HepG2 (cell line): ENCODE measurements at regions not wholly inside any gene's neighbourhood (a gene's known extent, or its start where the extent isn't known, plus 50 kb on each side); places are given as distances from the start of the nearest gene placed in this dataset.

Experiments
- ATAC-seq: fragments of 200-7000 bp; cut with Tn5 transposase; 3 replicates; pipeline ENCODE4 v1.9.1; 2020; ENCODE audit warnings: mild to moderate bottlenecking, moderate library complexity
- BruUV-seq: library from RNA; stranded (reverse); fragments of 400-500 nt; replicated peaks from 2 replicates; lab custom pipeline; 2021; lab: Mats Ljungman, UMichigan
- CTCF ChIA-PET: fragments of 300-600 bp; formaldehyde crosslinking; extraction: SDS; loops from one replicate; lab custom pipeline; 2021; ENCODE audit warnings: low total read pairs, inconsistent platforms, low intra/inter-chr PET ratio; lab: Yijun Ruan, JAX
- POLR2A ChIA-PET: fragments of 350-600 bp; sonication (Branson Sonifier 250); formaldehyde crosslinking; loops from one replicate; lab custom pipeline; 2020; ENCODE audit warnings: antibody characterized with exemption, inconsistent platforms; lab: Yijun Ruan, JAX
- DNase-seq: peaks from one replicate; pipeline ENCODE4 v3.0.0-alpha.2; 2015; ENCODE audit warnings: low spot score
- FAIRE-seq: peaks from 3 replicates; lab custom pipeline; 2011; peaks lifted over from hg19 to GRCh38; lab: Jason Lieb, UNC
- H2AFZ ChIP-seq: one replicate; pipeline ENCODE4 v1.6.1; 2011; ENCODE audit warnings: low read length, inconsistent platforms
- H3K27ac ChIP-seq: fragments of 300-600 bp; 3 replicates; pipeline ENCODE4 v1.8.0; 2011; ENCODE audit warnings: mixed run types, mild to moderate bottlenecking, mixed read lengths, low read length, inconsistent platforms; ENCODE audit not compliant: insufficient read depth; ENCODE audit errors: extremely low read length
- H3K27me3 ChIP-seq, 2 experiments: fragments of 200-600 bp in 1 of 2; 2 replicates in 1 of 2; 3 replicates in 1 of 2; pipeline versions ENCODE4 v1.6.0 to v1.8.0; 2011; ENCODE audit warnings: low read length in 2 of 2, mild to moderate bottlenecking in 2 of 2, moderate library complexity in 2 of 2, inconsistent platforms in 1 of 2; ENCODE audit not compliant: insufficient read depth in 2 of 2, control insufficient read depth in 1 of 2
- H3K36me3 ChIP-seq, 2 experiments: fragments of 200-600 bp in 1 of 2; replicated peaks in 1 of 2; 2 replicates in 1 of 2; 3 replicates in 1 of 2; pipeline versions ENCODE4 v1.5.1 to v1.8.0; 2011; ENCODE audit warnings: low read length in 2 of 2, inconsistent platforms in 1 of 2; ENCODE audit not compliant: insufficient read depth in 2 of 2, control insufficient read depth in 1 of 2
- H3K4me1 ChIP-seq: 2 replicates; pipeline ENCODE4 v1.5.1; 2012; ENCODE audit warnings: low read length, inconsistent platforms; ENCODE audit not compliant: insufficient read depth
- H3K4me2 ChIP-seq: 2 replicates; pipeline ENCODE4 v1.6.0; 2011; ENCODE audit warnings: low read depth, low read length, inconsistent platforms
- H3K4me3 ChIP-seq, 3 experiments: fragments of 200-600 bp in 1 of 3; sonication (generic), shearing (Covaris generic) in 1 of 3; replicated peaks in 1 of 3; 2 replicates each; pipeline ENCODE4 v1.5.1; 2011 to 2016; ENCODE audit warnings: low read length in 3 of 3, inconsistent platforms in 2 of 3, low read depth in 2 of 3, mild to moderate bottlenecking in 2 of 3, control low read depth in 1 of 3, mixed read lengths in 1 of 3; ENCODE audit not compliant: insufficient read depth in 1 of 3
- H3K79me2 ChIP-seq: one replicate; pipeline ENCODE4 v1.6.1; 2011; ENCODE audit warnings: low read length, inconsistent platforms; ENCODE audit not compliant: insufficient read depth
- H3K9ac ChIP-seq: 2 replicates; pipeline ENCODE4 v1.6.0; 2011; ENCODE audit warnings: mild to moderate bottlenecking, low read depth, low read length, inconsistent platforms; ENCODE audit not compliant: insufficient read depth
- H3K9me3 ChIP-seq: 2 replicates; pipeline ENCODE4 v1.5.1; 2012; ENCODE audit warnings: mild to moderate bottlenecking, low read length
- H4K20me1 ChIP-seq: 2 replicates; pipeline ENCODE4 v1.6.0; 2011; ENCODE audit warnings: inconsistent platforms, mild to moderate bottlenecking, low read length, moderate library complexity; ENCODE audit not compliant: insufficient read depth
- CREB1 ChIP-seq, 2 experiments: fragments of 450-650 bp in 1 of 2; IDR thresholded peaks; 2 replicates each; pipeline ENCODE4 v1.6.1; 2016 to 2017; ENCODE audit warnings: control low read depth in 1 of 2, mild to moderate bottlenecking in 1 of 2, missing compliant biosample characterization in 1 of 2, missing genetic modification characterization in 1 of 2
- RAD51 ChIP-seq: fragments of 450-650 bp; IDR thresholded peaks from 2 replicates; pipeline ENCODE4 v1.6.1; 2016; ENCODE audit warnings: borderline replicate concordance
- ZNF83 ChIP-seq: sonication (generic); formaldehyde crosslinking; IDR thresholded peaks from 2 replicates; pipeline ENCODE4 v1.4.0; 2020; ENCODE audit warnings: missing genetic modification reagents, mild to moderate bottlenecking, borderline replicate concordance
- WGBS: methylation state at CpG from one replicate; pipeline ENCODE4 v1.1.6; 2017; ENCODE audit warnings: low lambda C conversion rate; 5-methylcytosine and 5-hydroxymethylcytosine counted together
- in situ Hi-C: cut with HindIII; loops from 2 replicates; pipeline ENCODE4 v1.10.0; 2017; ENCODE audit warnings: low pct_unique_long_range_greater_than_20kb; ENCODE audit not compliant: extremely low pct_ligation_motif_present
- intact Hi-C: fragments of 100-400 bp; cut with micrococcal nuclease; formaldehyde crosslinking; loops from one replicate; pipeline ENCODE4 v1.10.0; 2022; ENCODE audit not compliant: unreplicated experiment
- TF ChIP-seq, protein P1 (sequence below), 2 experiments: sonication (generic) in 1 of 2; formaldehyde crosslinking in 1 of 2; IDR thresholded peaks; 2 replicates each; pipeline versions ENCODE4 v1.5.1 to v1.6.1; 2011 to 2020; ENCODE audit warnings: borderline replicate concordance in 1 of 2, low read depth in 1 of 2, low read length in 1 of 2, mild to moderate bottlenecking in 1 of 2, missing genetic modification reagents in 1 of 2, moderate library complexity in 1 of 2
- TF ChIP-seq, protein P2 (sequence below), 2 experiments: fragments of 450-650 bp in 1 of 2; sonication (generic) in 1 of 2; formaldehyde crosslinking; IDR thresholded peaks; 2 replicates each; pipeline versions ENCODE4 v1.5.0 to v1.8.0; 2020 to 2022; ENCODE audit warnings: mild to moderate bottlenecking in 1 of 2, missing genetic modification reagents in 1 of 2

DNA sequence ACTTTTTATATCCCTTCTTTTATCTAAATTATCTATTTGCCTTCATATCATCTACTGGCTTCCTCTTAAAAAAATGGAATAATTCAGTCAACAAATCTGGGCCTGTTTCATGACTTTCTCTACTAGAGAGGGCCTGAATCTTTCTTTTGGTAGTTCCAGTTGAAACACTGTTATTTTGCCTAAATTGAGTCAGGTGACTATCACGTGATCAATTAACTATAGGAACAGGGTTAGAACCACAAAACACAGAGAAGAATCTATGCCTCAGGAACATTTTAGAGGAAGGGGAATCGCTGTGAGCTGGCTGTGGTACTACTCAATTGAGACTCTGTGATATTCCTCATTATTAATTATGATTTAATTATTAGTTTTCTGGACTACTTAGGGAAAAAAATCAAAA lies 736.7 kb upstream of the PITX2 start:
- CTCF ChIA-PET: no interaction called here
- no peaks in the 10 kb centered on the region for H3K36me3 ChIP-seq
- no peak overlapping the region for H2AFZ ChIP-seq
- no peak for FAIRE-seq
- no peak for DNase-seq
- POLR2A ChIA-PET: no interaction called here
- in situ Hi-C loops (no loop called here), intact Hi-C loops (no loop called here)
- BruUV-seq: no TSS peak
- H3K9me3 ChIP-seq: no peaks in the 10 kb centered on the region
- no peak overlapping the region for H3K4me2 ChIP-seq
- no peaks in the 10 kb centered on the region for H3K4me1 ChIP-seq
- no peak overlapping the region for H3K9ac ChIP-seq
- no peaks in the 10 kb centered on the region for H3K79me2 ChIP-seq
- H3K27ac ChIP-seq: no peak overlapping the region
- WGBS: 3% methylated on average over 2 of the region's 2 CpGs
- peak; percentile 76 for TF ChIP-seq RAD51
- TF ChIP-seq, protein P1, sequence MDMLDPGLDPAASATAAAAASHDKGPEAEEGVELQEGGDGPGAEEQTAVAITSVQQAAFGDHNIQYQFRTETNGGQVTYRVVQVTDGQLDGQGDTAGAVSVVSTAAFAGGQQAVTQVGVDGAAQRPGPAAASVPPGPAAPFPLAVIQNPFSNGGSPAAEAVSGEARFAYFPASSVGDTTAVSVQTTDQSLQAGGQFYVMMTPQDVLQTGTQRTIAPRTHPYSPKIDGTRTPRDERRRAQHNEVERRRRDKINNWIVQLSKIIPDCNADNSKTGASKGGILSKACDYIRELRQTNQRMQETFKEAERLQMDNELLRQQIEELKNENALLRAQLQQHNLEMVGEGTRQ (IDR thresholded peaks at IDR 0.05; ENCODE audit: low read depth, low read length): peak; percentile 71
- TF ChIP-seq, protein P1 (CRISPR knock-in tag; IDR thresholded peaks at IDR 0.05; ENCODE audit: borderline replicate concordance): no peak
- no peak for TF ChIP-seq ZNF83 (CRISPR knock-in tag)
- no peak for TF ChIP-seq CREB1 (IDR thresholded peaks at IDR 0.05)
- no peak for TF ChIP-seq CREB1 (CRISPR knock-in tag; IDR thresholded peaks at IDR 0.05)
- TF ChIP-seq, protein P2, sequence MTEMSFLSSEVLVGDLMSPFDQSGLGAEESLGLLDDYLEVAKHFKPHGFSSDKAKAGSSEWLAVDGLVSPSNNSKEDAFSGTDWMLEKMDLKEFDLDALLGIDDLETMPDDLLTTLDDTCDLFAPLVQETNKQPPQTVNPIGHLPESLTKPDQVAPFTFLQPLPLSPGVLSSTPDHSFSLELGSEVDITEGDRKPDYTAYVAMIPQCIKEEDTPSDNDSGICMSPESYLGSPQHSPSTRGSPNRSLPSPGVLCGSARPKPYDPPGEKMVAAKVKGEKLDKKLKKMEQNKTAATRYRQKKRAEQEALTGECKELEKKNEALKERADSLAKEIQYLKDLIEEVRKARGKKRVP (CRISPR knock-in tag; IDR thresholded peaks at IDR 0.05): no peak
- no peak for ATAC-seq
- no peak overlapping the region for H3K4me3 ChIP-seq
- no peaks in the 10 kb centered on the region for H3K27me3 ChIP-seq
- H4K20me1 ChIP-seq: no peaks in the 10 kb centered on the region
